Muscle layer of duodenum (tissue), 2 donors: ENCODE measurements at regions not wholly inside any gene's neighbourhood (a gene's known extent, or its start where the extent isn't known, plus 50 kb on each side); places are given as distances from the start of the nearest gene placed in this dataset.

Experiments
- H3K27ac ChIP-seq: one replicate; pipeline ENCODE4 v1.7.0; 2013; ENCODE audit warnings: mild to moderate bottlenecking, low read length
- H3K27me3 ChIP-seq: one replicate; pipeline ENCODE4 v1.7.0; 2013; ENCODE audit warnings: low read depth, mild to moderate bottlenecking, control low read depth, low read length
- H3K36me3 ChIP-seq, 2 donors: one replicate each; pipeline ENCODE4 v1.7.0; 2013; ENCODE audit warnings: low read length in 2 of 2, control low read depth in 1 of 2, mild to moderate bottlenecking in 1 of 2; ENCODE audit not compliant: insufficient read depth in 2 of 2, control insufficient read depth in 1 of 2
- H3K4me1 ChIP-seq, 2 donors: one replicate each; pipeline ENCODE4 v1.7.0; 2013; ENCODE audit warnings: low read length in 2 of 2, mild to moderate bottlenecking in 2 of 2, control low read depth in 1 of 2, moderate library complexity in 1 of 2; ENCODE audit not compliant: insufficient read depth in 2 of 2, control insufficient read depth in 1 of 2
- H3K4me3 ChIP-seq, 2 donors: one replicate each; pipeline ENCODE4 v1.7.0; 2013; ENCODE audit warnings: low read length in 2 of 2, low read depth in 1 of 2, mild to moderate bottlenecking in 1 of 2
- H3K9me3 ChIP-seq, 2 donors: one replicate each; pipeline ENCODE4 v1.7.0; 2013; ENCODE audit warnings: low read length in 2 of 2, control low read depth in 1 of 2, mild to moderate bottlenecking in 1 of 2; ENCODE audit not compliant: control insufficient read depth in 1 of 2
- donor health status: healthy.

GRCh38 chr7:33776788-33777187 lies 128.6 kb upstream of the BMPER start:
- H3K9me3 ChIP-seq: no peaks in the 10 kb centered on the region
- peaks cover 0 to 5% of the 10 kb centered on the region in 2 donors for H3K4me1 ChIP-seq
- H3K4me3 ChIP-seq: no peak overlapping the region
- H3K36me3 ChIP-seq: no peaks in the 10 kb centered on the region
- H3K27me3 ChIP-seq: no peaks in the 10 kb centered on the region
- H3K27ac ChIP-seq: no peak overlapping the region

- Histone ChIP-seq H3K27ac (no peak overlapping the region), H3K9me3 (peaks cover 0 to 5% of the 10 kb centered on the region in 2 donors), H3K36me3 (no peaks in the 10 kb centered on the region), H3K4me1 (peaks cover 0 to 5% of the 10 kb centered on the region in 2 donors), H3K4me3 (no peak overlapping the region), H3K27me3 (no peaks in the 10 kb centered on the region)
These were observed 127.1 kb upstream of the BMPER start for GRCh38 chr7:33778195-33778594.

- H3K27me3 ChIP-seq: no peaks in the 10 kb centered on the region
- peaks cover 0 to 5% of the 10 kb centered on the region in 2 donors for H3K9me3 ChIP-seq
- H3K4me3 ChIP-seq: no peak overlapping the region
- H3K4me1 ChIP-seq: peaks cover 0 to 5% of the 10 kb centered on the region in 2 donors
- no peak overlapping the region for H3K27ac ChIP-seq
- H3K36me3 ChIP-seq: no peaks in the 10 kb centered on the region
These were observed 126.1 kb upstream of the BMPER start for GRCh38 chr7:33779216-33779615.

- H3K4me3 ChIP-seq: no peak overlapping the region
- no peaks in the 10 kb centered on the region for H3K36me3 ChIP-seq
- H3K27me3 ChIP-seq: no peaks in the 10 kb centered on the region
- H3K9me3 ChIP-seq: peaks cover 0 to 5% of the 10 kb centered on the region in 2 donors
- no peak overlapping the region for H3K27ac ChIP-seq
- H3K4me1 ChIP-seq: peaks cover 0 to 5% of the 10 kb centered on the region in 2 donors
These were observed 124.2 kb upstream of the BMPER start for GRCh38 chr7:33781167-33781566.

GRCh38 chr7:33781796-33782195 lies 123.5 kb upstream of the BMPER start:
- H3K27me3 ChIP-seq: no peaks in the 10 kb centered on the region
- peaks cover 0 to 5% of the 10 kb centered on the region in 2 donors for H3K4me1 ChIP-seq
- H3K4me3 ChIP-seq: no peak overlapping the region
- H3K27ac ChIP-seq: no peak overlapping the region
- H3K36me3 ChIP-seq: no peaks in the 10 kb centered on the region
- peaks cover 0 to 5% of the 10 kb centered on the region in 2 donors for H3K9me3 ChIP-seq

GRCh38 chr7:33784000-33784399 lies 121.3 kb upstream of the BMPER start:
- Histone ChIP-seq H3K4me3 (no peak overlapping the region), H3K36me3 (no peaks in the 10 kb centered on the region), H3K9me3 (peaks cover 0 to 5% of the 10 kb centered on the region in 2 donors), H3K27ac (no peak overlapping the region), H3K27me3 (no peaks in the 10 kb centered on the region), H3K4me1 (peaks cover 0 to 5% of the 10 kb centered on the region in 2 donors)

- no peak overlapping the region for H3K4me3 ChIP-seq
- no peaks in the 10 kb centered on the region for H3K4me1 ChIP-seq
- no peaks in the 10 kb centered on the region for H3K36me3 ChIP-seq
These were observed 116.8 kb upstream of the BMPER start for GRCh38 chr7:33788531-33788930.

GRCh38 chr7:33789871-33790630 lies 115.3 kb upstream of the BMPER start:
- Histone ChIP-seq H3K27me3 (no peaks in the 10 kb centered on the region), H3K36me3 (no peaks in the 10 kb centered on the region), H3K4me3 (no peak overlapping the region), H3K9me3 (no peaks in the 10 kb centered on the region), H3K27ac (no peak overlapping the region), H3K4me1 (no peaks in the 10 kb centered on the region)

More at GRCh38 chr7:33788531-33788930, 116.8 kb upstream of the BMPER start:
- H3K27ac ChIP-seq: no peak overlapping the region
- H3K9me3 ChIP-seq: no peaks in the 10 kb centered on the region
- H3K27me3 ChIP-seq: no peaks in the 10 kb centered on the region

- H3K4me1 ChIP-seq: no peaks in the 10 kb centered on the region
- H3K36me3 ChIP-seq: no peaks in the 10 kb centered on the region
- no peak overlapping the region for H3K27ac ChIP-seq
- H3K9me3 ChIP-seq: no peaks in the 10 kb centered on the region
- H3K4me3 ChIP-seq: no peak overlapping the region
- H3K27me3 ChIP-seq: no peaks in the 10 kb centered on the region
These were observed 114.6 kb upstream of the BMPER start for GRCh38 chr7:33790746-33791145.

- Histone ChIP-seq H3K27ac (no peak overlapping the region), H3K36me3 (no peaks in the 10 kb centered on the region), H3K4me1 (no peaks in the 10 kb centered on the region), H3K27me3 (no peaks in the 10 kb centered on the region), H3K4me3 (no peak overlapping the region), H3K9me3 (no peaks in the 10 kb centered on the region)
These were observed 113.3 kb upstream of the BMPER start for GRCh38 chr7:33792041-33792440.

GRCh38 chr7:33792547-33793105 lies 112.7 kb upstream of the BMPER start:
- no peaks in the 10 kb centered on the region for H3K36me3 ChIP-seq
- no peaks in the 10 kb centered on the region for H3K4me1 ChIP-seq
- H3K4me3 ChIP-seq: no peak overlapping the region
- no peaks in the 10 kb centered on the region for H3K27me3 ChIP-seq
- H3K27ac ChIP-seq: no peak overlapping the region
- no peaks in the 10 kb centered on the region for H3K9me3 ChIP-seq
